Activated CD4-positive, alpha-beta T cell treated with anti-CD3 and anti-CD28 coated beads, Interleukin-2, amount 10 ng/mL, durations not matched to agents 24 days and 14 days (primary cell): ENCODE measurements at regions not wholly inside any gene's neighbourhood (a gene's known extent, or its start where the extent isn't known, plus 50 kb on each side); places are given as distances from the start of the nearest gene placed in this dataset.
"Not testable (repeated sequence)": the region's sequence is repeated elsewhere in the genome, so short reads cannot be mapped to it uniquely, and the experiment has no call there.

ENCODE experiments used
- DNase-seq: peaks from one replicate; pipeline ENCODE4 v3.0.0; 2022
- H3K27ac Mint-ChIP-seq: one replicate; pipeline ENCODE4 v1.8.0; 2022; ENCODE audit warnings: mild to moderate bottlenecking, mixed read lengths
- H3K27me3 Mint-ChIP-seq: one replicate; pipeline ENCODE4 v1.8.0; 2022; ENCODE audit warnings: mixed read lengths
- H3K36me3 Mint-ChIP-seq: one replicate; pipeline ENCODE4 v1.8.0; 2022; ENCODE audit warnings: low read depth, mild to moderate bottlenecking, mixed read lengths
- H3K4me1 Mint-ChIP-seq: one replicate; pipeline ENCODE4 v1.8.0; 2021; ENCODE audit warnings: mixed read lengths
- H3K4me3 Mint-ChIP-seq: one replicate; pipeline ENCODE4 v1.8.0; 2022; ENCODE audit warnings: mild to moderate bottlenecking, moderate library complexity, mixed read lengths
- H3K9me3 Mint-ChIP-seq: one replicate; pipeline ENCODE4 v1.8.0; 2021; ENCODE audit warnings: mixed read lengths
- intact Hi-C: fragments of 100-400 bp; cut with micrococcal nuclease; formaldehyde crosslinking; loops from one replicate; pipeline ENCODE4 v1.15.1; 2023

- no peak overlapping the region for H3K4me3 Mint-ChIP-seq
- no peaks in the 10 kb centered on the region for H3K27me3 Mint-ChIP-seq
- no peaks in the 10 kb centered on the region for H3K9me3 Mint-ChIP-seq
- no peaks in the 10 kb centered on the region for H3K4me1 Mint-ChIP-seq
- H3K36me3 Mint-ChIP-seq: no peaks in the 10 kb centered on the region
- intact Hi-C loops: no loop called here
- no peak for DNase-seq
- H3K27ac Mint-ChIP-seq: no peak overlapping the region
Observed at GRCh38 chr9:82894961-82895821, 167.8 kb downstream of the RASEF start.

DNA sequence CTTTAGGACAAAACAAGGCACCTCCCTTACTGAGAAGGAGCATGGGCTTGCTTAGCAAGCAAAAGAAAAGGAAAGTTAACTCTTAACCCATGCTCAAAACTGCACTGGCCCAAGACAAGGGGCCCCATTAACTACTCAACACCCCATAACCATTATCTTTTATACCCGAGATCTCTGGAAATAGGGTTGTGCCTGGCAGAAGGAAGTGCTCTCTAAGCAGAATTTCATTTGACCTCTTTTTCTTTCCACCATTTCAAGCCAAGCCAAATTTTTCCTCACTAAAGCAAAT, 167.2 kb downstream of the RASEF start:
- Mint-ChIP-seq H3K4me1 (no peaks in the 10 kb centered on the region), H3K9me3 (no peaks in the 10 kb centered on the region)

GRCh38 chr9:82903503-82903902, 159.4 kb downstream of the RASEF start:
- no peaks in the 10 kb centered on the region for H3K36me3 Mint-ChIP-seq
- no peak overlapping the region for H3K4me3 Mint-ChIP-seq
- no peaks in the 10 kb centered on the region for H3K9me3 Mint-ChIP-seq
- intact Hi-C loops: no loop called here
- DNase-seq: no peak
- no peak overlapping the region for H3K27ac Mint-ChIP-seq
- no peaks in the 10 kb centered on the region for H3K4me1 Mint-ChIP-seq
- no peaks in the 10 kb centered on the region for H3K27me3 Mint-ChIP-seq

More for the DNA sequence above, 167.2 kb downstream of the RASEF start:
- no peak overlapping the region for H3K4me3 Mint-ChIP-seq
- intact Hi-C loops: no loop called here
- H3K36me3 Mint-ChIP-seq: no peaks in the 10 kb centered on the region
- no peak for DNase-seq
- no peak overlapping the region for H3K27ac Mint-ChIP-seq
- no peaks in the 10 kb centered on the region for H3K27me3 Mint-ChIP-seq

GRCh38 chr9:82911996-82912395, 150.9 kb downstream of the RASEF start:
- Mint-ChIP-seq H3K27ac (no peak overlapping the region), H3K4me3 (no peak overlapping the region), H3K27me3 (no peaks in the 10 kb centered on the region), H3K9me3 (peaks cover 10% of the 10 kb centered on the region), H3K36me3 (no peaks in the 10 kb centered on the region), H3K4me1 (no peaks in the 10 kb centered on the region)
- intact Hi-C loops: no loop called here
- no peak for DNase-seq

GRCh38 chr9:82912645-82913044, 150.3 kb downstream of the RASEF start:
- intact Hi-C loops: no loop called here

GRCh38 chr9:82916238-82916637, 146.7 kb downstream of the RASEF start:
- DNase-seq, H3K4me1 Mint-ChIP-seq, H3K27ac Mint-ChIP-seq, H3K27me3 Mint-ChIP-seq, intact Hi-C loops, H3K4me3 Mint-ChIP-seq, H3K36me3 Mint-ChIP-seq: not testable (repeated sequence)
- H3K9me3 Mint-ChIP-seq: peaks cover 10% of the 10 kb centered on the region

More at GRCh38 chr9:82912645-82913044, 150.3 kb downstream of the RASEF start:
- Mint-ChIP-seq H3K4me3 (no peak overlapping the region), H3K4me1 (no peaks in the 10 kb centered on the region), H3K27me3 (no peaks in the 10 kb centered on the region), H3K36me3 (no peaks in the 10 kb centered on the region), H3K9me3 (peaks cover 10% of the 10 kb centered on the region), H3K27ac (no peak overlapping the region)
- no peak for DNase-seq

- DNase-seq: no peak
- Mint-ChIP-seq H3K27ac (no peak overlapping the region), H3K9me3 (peaks cover 7% of the 10 kb centered on the region), H3K4me1 (no peaks in the 10 kb centered on the region), H3K36me3 (no peaks in the 10 kb centered on the region), H3K4me3 (no peak overlapping the region), H3K27me3 (no peaks in the 10 kb centered on the region)
- intact Hi-C loops: no loop called here
Observed at GRCh38 chr9:82920154-82920553, 142.8 kb downstream of the RASEF start.

- no peaks in the 10 kb centered on the region for H3K27me3 Mint-ChIP-seq
- no peak overlapping the region for H3K4me3 Mint-ChIP-seq
- no peaks in the 10 kb centered on the region for H3K36me3 Mint-ChIP-seq
- H3K27ac Mint-ChIP-seq: no peak overlapping the region
- no peaks in the 10 kb centered on the region for H3K4me1 Mint-ChIP-seq
- intact Hi-C loops: no loop called here
- no peak for DNase-seq
- H3K9me3 Mint-ChIP-seq: no peaks in the 10 kb centered on the region
Observed at GRCh38 chr9:82922686-82923085, 140.3 kb downstream of the RASEF start.

DNA sequence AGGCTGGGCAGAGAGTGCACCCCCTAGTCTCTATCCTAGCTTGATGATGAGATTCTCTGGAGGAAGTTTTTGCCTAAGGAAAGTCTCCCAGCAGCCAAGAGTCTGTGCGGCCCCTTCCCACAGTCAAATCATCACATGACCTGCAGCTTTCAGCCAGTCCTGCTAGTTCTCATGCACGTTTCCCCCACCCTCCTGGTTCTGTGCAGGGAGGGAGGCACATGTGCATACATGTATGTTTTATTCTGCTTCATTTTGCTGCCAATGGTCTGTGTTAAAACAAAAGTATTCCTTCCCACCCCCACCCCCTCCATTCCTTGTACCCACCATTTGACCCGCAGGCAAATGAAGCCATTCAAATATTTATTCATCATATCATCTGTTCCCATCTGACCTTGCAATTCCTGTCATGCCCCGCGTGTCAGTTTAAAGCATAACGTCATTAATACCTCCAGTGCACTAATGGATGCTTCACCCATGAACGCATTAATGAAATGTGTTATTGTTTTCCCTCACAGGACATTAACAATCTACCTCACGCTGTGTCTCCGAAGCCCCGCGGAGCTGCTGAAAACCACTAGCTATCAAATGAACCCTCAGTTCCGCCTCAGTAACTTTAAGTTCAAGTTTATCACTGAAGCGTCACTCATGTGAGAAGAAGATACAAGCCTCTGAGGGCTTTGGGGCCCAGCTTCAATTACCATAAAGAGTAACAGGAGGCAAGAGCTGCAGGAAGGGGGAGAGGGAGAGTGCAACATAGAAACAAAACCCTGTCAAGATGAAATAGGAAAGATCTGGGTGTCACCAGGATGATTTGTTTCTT, 139.6 kb downstream of the RASEF start:
- intact Hi-C loops: no loop called here
- no peaks in the 10 kb centered on the region for H3K4me1 Mint-ChIP-seq
- H3K27ac Mint-ChIP-seq: no peak overlapping the region
- H3K27me3 Mint-ChIP-seq: no peaks in the 10 kb centered on the region
- H3K4me3 Mint-ChIP-seq: no peak overlapping the region
- no peak for DNase-seq
- no peaks in the 10 kb centered on the region for H3K9me3 Mint-ChIP-seq
- H3K36me3 Mint-ChIP-seq: no peaks in the 10 kb centered on the region

DNA sequence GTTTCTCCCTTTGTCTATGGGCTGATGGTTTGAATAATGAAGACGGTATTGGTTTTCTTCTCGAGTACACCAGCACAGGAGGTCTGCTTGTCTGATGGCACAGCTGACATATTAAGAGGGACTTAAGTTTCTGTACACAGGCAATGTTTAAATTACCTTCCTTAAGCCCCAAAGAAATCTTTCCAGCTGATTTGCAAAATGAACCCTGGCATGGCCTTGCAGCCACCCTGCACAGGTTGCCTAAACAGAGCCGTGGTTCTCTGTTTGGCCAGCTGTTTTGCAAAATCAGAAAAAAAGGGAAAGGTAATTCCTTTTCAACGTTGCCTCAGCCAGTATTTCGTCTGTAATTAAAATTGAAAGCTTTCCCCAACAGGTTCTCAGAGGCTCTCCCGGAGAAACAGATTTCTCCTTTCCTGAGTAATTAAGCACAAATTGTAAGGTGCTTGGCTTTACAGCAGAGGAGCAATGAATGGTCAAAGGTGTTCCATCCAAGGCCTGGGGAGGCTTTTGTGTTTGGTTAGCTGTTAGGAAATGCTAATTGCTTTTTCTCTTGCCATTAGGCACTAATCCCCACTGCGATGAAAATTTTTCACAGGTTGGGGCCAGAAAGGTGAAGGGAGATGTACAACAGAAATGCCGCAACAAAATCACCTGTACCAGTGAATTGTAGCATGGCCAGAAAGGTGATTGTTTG, 138.9 kb downstream of the RASEF start:
- H3K36me3 Mint-ChIP-seq: no peaks in the 10 kb centered on the region
- no peak overlapping the region for H3K4me3 Mint-ChIP-seq
- no peaks in the 10 kb centered on the region for H3K4me1 Mint-ChIP-seq
- no peak for DNase-seq
- H3K9me3 Mint-ChIP-seq: no peaks in the 10 kb centered on the region
- intact Hi-C loops: no loop called here
- no peaks in the 10 kb centered on the region for H3K27me3 Mint-ChIP-seq
- no peak overlapping the region for H3K27ac Mint-ChIP-seq
